Fibroblast of lung (primary cell): ENCODE measurements at regions not wholly inside any gene's neighbourhood (a gene's known extent, or its start where the extent isn't known, plus 50 kb on each side); places are given as distances from the start of the nearest gene placed in this dataset.

Experiments used
- DNase-seq, 2 donors: peaks; one replicate each; pipeline versions ENCODE4 v3.0.0 to v3.0.0-alpha.2; 2010; ENCODE audit warnings: low read depth in 2 of 2
- H2AFZ ChIP-seq: 2 replicates; pipeline ENCODE4 v1.5.1; 2012; ENCODE audit warnings: low read length, control low read depth, inconsistent platforms
- H3K27ac ChIP-seq: 2 replicates; pipeline ENCODE4 v1.5.1; 2011; ENCODE audit warnings: low read length, control low read depth; ENCODE audit not compliant: insufficient read depth
- H3K27me3 ChIP-seq: 2 replicates; pipeline ENCODE4 v1.5.1; 2011; ENCODE audit warnings: mild to moderate bottlenecking, low read length; ENCODE audit not compliant: control insufficient read depth, insufficient read depth
- H3K36me3 ChIP-seq: 2 replicates; pipeline ENCODE4 v1.5.1; 2011; ENCODE audit warnings: low read length; ENCODE audit not compliant: control insufficient read depth, insufficient read depth
- H3K4me1 ChIP-seq: 2 replicates; pipeline ENCODE4 v1.5.1; 2011; ENCODE audit warnings: low read length; ENCODE audit not compliant: control insufficient read depth, insufficient read depth; ENCODE audit errors: extremely low read depth
- H3K4me2 ChIP-seq: 2 replicates; pipeline ENCODE4 v1.5.1; 2011; ENCODE audit warnings: low read length, control low read depth; ENCODE audit not compliant: insufficient read depth; ENCODE audit errors: extremely low read depth
- H3K4me3 ChIP-seq, 4 experiments: fragments of 200-600 bp in 1 of 4; sonication (generic) in 1 of 4; replicated peaks in 1 of 4; 2 replicates each; pipeline ENCODE4 v1.5.1; 2011 to 2016; ENCODE audit warnings: low read length in 4 of 4, low read depth in 3 of 4, mild to moderate bottlenecking in 3 of 4, control low read depth in 2 of 4, inconsistent platforms in 1 of 4, mixed read lengths in 1 of 4; ENCODE audit not compliant: insufficient read depth in 1 of 4; ENCODE audit errors: control extremely low read depth in 1 of 4
- H3K79me2 ChIP-seq: 2 replicates; pipeline ENCODE4 v1.5.1; 2012; ENCODE audit warnings: mild to moderate bottlenecking, low read length, inconsistent platforms; ENCODE audit not compliant: control insufficient read depth, insufficient read depth
- H3K9ac ChIP-seq: 2 replicates; pipeline ENCODE4 v1.5.1; 2011; ENCODE audit warnings: mild to moderate bottlenecking, low read length, control low read depth; ENCODE audit not compliant: insufficient read depth
- H3K9me3 ChIP-seq: 2 replicates; pipeline ENCODE4 v1.5.1; 2012; ENCODE audit warnings: low read depth, low read length; ENCODE audit not compliant: control insufficient read depth, insufficient read depth
- H4K20me1 ChIP-seq: 2 replicates; pipeline ENCODE4 v1.5.1; 2011; ENCODE audit warnings: low read length; ENCODE audit not compliant: control insufficient read depth, insufficient read depth; ENCODE audit errors: extremely low read depth
- CTCF ChIP-seq, 2 donors: IDR thresholded peaks in 1 of 2; conservative IDR thresholded peaks in 1 of 2; 1 replicate in 1 of 2; 2 replicates in 1 of 2; pipeline ENCODE4 v1.5.1; 2011 to 2012; ENCODE audit warnings: low read length in 2 of 2, control low read depth in 1 of 2, inconsistent platforms in 1 of 2, low read depth in 1 of 2, mild to moderate bottlenecking in 1 of 2
- EZH2 ChIP-seq: IDR thresholded peaks from 2 replicates; pipeline ENCODE4 v1.5.1; 2012; ENCODE audit warnings: low read length, control low read depth, mild to moderate bottlenecking; ENCODE audit errors: missing control alignments

- Histone ChIP-seq H3K27ac (no peak overlapping the region), H3K4me1 (no peaks in the 10 kb centered on the region), H3K4me2 (no peak overlapping the region), H3K4me3 (no peak overlapping the region), H3K79me2 (no peaks in the 10 kb centered on the region), H2AFZ (no peak overlapping the region), H3K9ac (no peak overlapping the region), H3K27me3 (no peaks in the 10 kb centered on the region), H3K36me3 (no peaks in the 10 kb centered on the region), H4K20me1 (no peaks in the 10 kb centered on the region), H3K9me3 (no peaks in the 10 kb centered on the region)
- TF ChIP-seq EZH2 (no peak), CTCF (conservative IDR thresholded peaks at IDR 0.05 in 1 of 2, IDR thresholded peaks at IDR 0.05 in 1 of 2; ENCODE audit: low read depth in 1 of 2, low read length in 2 of 2) (no peak)
- no peak for DNase-seq
Measured at GRCh38 chr16:52209227-52209626, 337.7 kb downstream of the TOX3 start.

- no peaks in the 10 kb centered on the region for H3K27me3 ChIP-seq
- no peak overlapping the region for H2AFZ ChIP-seq
- H3K27ac ChIP-seq: no peak overlapping the region
- H3K9ac ChIP-seq: no peak overlapping the region
- no peaks in the 10 kb centered on the region for H3K36me3 ChIP-seq
- no peaks in the 10 kb centered on the region for H3K9me3 ChIP-seq
- DNase-seq: peak in 1 of 2 donors; percentile 15
- no peaks in the 10 kb centered on the region for H4K20me1 ChIP-seq
- H3K4me2 ChIP-seq: no peak overlapping the region
- no peaks in the 10 kb centered on the region for H3K4me1 ChIP-seq
- no peak overlapping the region for H3K4me3 ChIP-seq
- H3K79me2 ChIP-seq: no peaks in the 10 kb centered on the region
- TF ChIP-seq CTCF (conservative IDR thresholded peaks at IDR 0.05 in 1 of 2, IDR thresholded peaks at IDR 0.05 in 1 of 2; ENCODE audit: low read depth in 1 of 2, low read length in 2 of 2) (no peak), EZH2 (no peak)
Measured at GRCh38 chr16:52203096-52203495, 343.8 kb downstream of the TOX3 start.

- Histone ChIP-seq H3K9me3 (no peaks in the 10 kb centered on the region), H2AFZ (no peak overlapping the region), H3K27ac (no peak overlapping the region), H3K4me1 (no peaks in the 10 kb centered on the region), H3K27me3 (no peaks in the 10 kb centered on the region), H3K9ac (no peak overlapping the region), H3K36me3 (no peaks in the 10 kb centered on the region), H3K4me2 (no peak overlapping the region), H3K4me3 (no peak overlapping the region), H4K20me1 (no peaks in the 10 kb centered on the region), H3K79me2 (no peaks in the 10 kb centered on the region)
- DNase-seq: no peak
- TF ChIP-seq EZH2: no peak
- TF ChIP-seq CTCF (conservative IDR thresholded peaks at IDR 0.05 in 1 of 2, IDR thresholded peaks at IDR 0.05 in 1 of 2; ENCODE audit: low read depth in 1 of 2, low read length in 2 of 2): no peak
Measured at GRCh38 chr16:52193441-52193840, 353.5 kb downstream of the TOX3 start.
